Gastrocnemius medialis (tissue), 4 donors: ENCODE measurements at regions not wholly inside any gene's neighbourhood (a gene's known extent, or its start where the extent isn't known, plus 50 kb on each side); places are given as distances from the start of the nearest gene placed in this dataset.

Source experiments
- ATAC-seq, 2 donors: fragments of 150-250 bp; one replicate each; pipeline ENCODE4 v1.9.1; 2016
- DNase-seq, 2 donors: peaks; one replicate each; pipeline ENCODE4 v3.0.0-alpha.2; 2019
- H3K27ac ChIP-seq, 4 donors: fragments of 200-600 bp; sonication (generic); 1 replicate in 1 of 4; 2 replicates in 3 of 4; pipeline ENCODE4 v1.5.1; 2016 to 2018; ENCODE audit warnings: mild to moderate bottlenecking in 2 of 4, moderate library complexity in 1 of 4
- H3K27me3 ChIP-seq, 3 donors: fragments of 200-600 bp; sonication (generic) in 2 of 3; 1 replicate in 1 of 3; 2 replicates in 2 of 3; pipeline versions ENCODE4 v1.5.1 to v1.6.0; 2016 to 2019; ENCODE audit warnings: mild to moderate bottlenecking in 1 of 3, moderate library complexity in 1 of 3
- H3K36me3 ChIP-seq, 2 donors: fragments of 200-600 bp; sonication (generic) in 1 of 2; one replicate each; pipeline ENCODE4 v1.5.1; 2017 to 2018
- H3K4me1 ChIP-seq, 2 donors: fragments of 200-600 bp; sonication (generic) in 1 of 2; one replicate each; pipeline ENCODE4 v1.5.1; 2016 to 2017; ENCODE audit warnings: mild to moderate bottlenecking in 2 of 2
- H3K4me3 ChIP-seq, 4 donors: fragments of 200-600 bp; sonication (generic) in 3 of 4; 1 replicate in 1 of 4; 2 replicates in 3 of 4; pipeline ENCODE4 v1.5.1; 2016 to 2019; ENCODE audit warnings: mild to moderate bottlenecking in 2 of 4
- H3K9me3 ChIP-seq, 3 donors: fragments of 200-600 bp; sonication (generic) in 2 of 3; 1 replicate in 1 of 3; 2 replicates in 2 of 3; pipeline ENCODE4 v1.5.1; 2016 to 2019
- CTCF ChIP-seq, 5 experiments: fragments of 450-650 bp in 3 of 5; fragments of 200-600 bp in 2 of 5; sonication (generic) in 2 of 5; IDR thresholded peaks in 4 of 5; conservative IDR thresholded peaks in 1 of 5; 1 replicate in 4 of 5; 2 replicates in 1 of 5; pipeline ENCODE4 v1.5.1; 2016 to 2019; ENCODE audit warnings: antibody characterized with exemption in 5 of 5, mild to moderate bottlenecking in 3 of 5, moderate library complexity in 3 of 5
- POLR2A ChIP-seq, 2 donors: fragments of 450-650 bp; IDR thresholded peaks; one replicate each; pipeline ENCODE4 v1.6.1; 2017; ENCODE audit warnings: antibody characterized with exemption in 2 of 2, mild to moderate bottlenecking in 2 of 2, moderate library complexity in 2 of 2
- in situ Hi-C, 4 donors: fragments of 200-750 bp; cut with MboI; loops; one replicate each; pipeline versions ENCODE4 v1.15.0 to v1.8.0; 2017; ENCODE audit warnings: low sequenced_read_pairs in 4 of 4
- intact Hi-C: fragments of 100-400 bp; cut with DNase I; formaldehyde crosslinking; loops from one replicate; pipeline ENCODE4 v1.15.1; 2023; ENCODE audit warnings: low total_unique reads

GRCh38 chr10:83179371-83179770, 959.9 kb upstream of the GHITM start:
- Histone ChIP-seq H3K36me3 (no peaks in the 10 kb centered on the region), H3K27me3 (no peaks in the 10 kb centered on the region), H3K4me1 (no peaks in the 10 kb centered on the region), H3K4me3 (no peak overlapping the region), H3K27ac (no peak overlapping the region), H3K9me3 (no peaks in the 10 kb centered on the region)
- TF ChIP-seq POLR2A (IDR thresholded peaks at IDR 0.05) (no peak), CTCF (IDR thresholded peaks at IDR 0.05 in 4 of 5, conservative IDR thresholded peaks at IDR 0.05 in 1 of 5) (no peak)
- in situ Hi-C loops (no loop called here), intact Hi-C loops (no loop called here)
- DNase-seq, result no peak
- ATAC-seq, result no peak

- in situ Hi-C loops, result no loop called here
- Histone ChIP-seq H3K4me1 (no peaks in the 10 kb centered on the region), H3K9me3 (no peaks in the 10 kb centered on the region), H3K27ac (no peak overlapping the region), H3K36me3 (no peaks in the 10 kb centered on the region), H3K4me3 (no peak overlapping the region), H3K27me3 (no peaks in the 10 kb centered on the region)
- intact Hi-C loops, result no loop called here
- TF ChIP-seq POLR2A (IDR thresholded peaks at IDR 0.05) (no peak), CTCF (IDR thresholded peaks at IDR 0.05 in 4 of 5, conservative IDR thresholded peaks at IDR 0.05 in 1 of 5) (no peak)
- DNase-seq, result no peak
- ATAC-seq, result no peak
Measured at GRCh38 chr10:83182076-83182475, 957.2 kb upstream of the GHITM start.

GRCh38 chr10:83184641-83185040, 954.7 kb upstream of the GHITM start:
- Histone ChIP-seq H3K27me3 (no peaks in the 10 kb centered on the region), H3K27ac (no peak overlapping the region), H3K36me3 (no peaks in the 10 kb centered on the region), H3K4me3 (no peak overlapping the region), H3K9me3 (no peaks in the 10 kb centered on the region), H3K4me1 (no peaks in the 10 kb centered on the region)
- in situ Hi-C loops (no loop called here), intact Hi-C loops (no loop called here)
- TF ChIP-seq CTCF (IDR thresholded peaks at IDR 0.05 in 4 of 5, conservative IDR thresholded peaks at IDR 0.05 in 1 of 5), result no peak
- TF ChIP-seq POLR2A (IDR thresholded peaks at IDR 0.05), result no peak
- DNase-seq (no peak), ATAC-seq (no peak)

GRCh38 chr10:83190614-83191013, 948.7 kb upstream of the GHITM start:
- Histone ChIP-seq H3K9me3 (no peaks in the 10 kb centered on the region), H3K36me3 (no peaks in the 10 kb centered on the region), H3K4me3 (no peak overlapping the region), H3K27me3 (no peaks in the 10 kb centered on the region), H3K27ac (no peak overlapping the region), H3K4me1 (no peaks in the 10 kb centered on the region)
- TF ChIP-seq CTCF (IDR thresholded peaks at IDR 0.05 in 4 of 5, conservative IDR thresholded peaks at IDR 0.05 in 1 of 5) (no peak), POLR2A (IDR thresholded peaks at IDR 0.05) (no peak)
- intact Hi-C loops (no loop called here), in situ Hi-C loops (no loop called here)
- ATAC-seq, result no peak
- no peak for DNase-seq

GRCh38 chr10:83193026-83193425, 946.3 kb upstream of the GHITM start:
- ATAC-seq, result no peak

More at GRCh38 chr10:83193026-83193425, 946.3 kb upstream of the GHITM start:
- no peak overlapping the region for H3K27ac ChIP-seq
- in situ Hi-C loops (no loop called here), intact Hi-C loops (no loop called here)
- TF ChIP-seq POLR2A (IDR thresholded peaks at IDR 0.05), result no peak
- no peak for TF ChIP-seq CTCF (IDR thresholded peaks at IDR 0.05 in 4 of 5, conservative IDR thresholded peaks at IDR 0.05 in 1 of 5)
- H3K4me3 ChIP-seq, result no peak overlapping the region
- no peaks in the 10 kb centered on the region for H3K36me3 ChIP-seq
- no peak for DNase-seq
- no peaks in the 10 kb centered on the region for H3K9me3 ChIP-seq
- no peaks in the 10 kb centered on the region for H3K27me3 ChIP-seq
- no peaks in the 10 kb centered on the region for H3K4me1 ChIP-seq
